Uterus (tissue), 3 donors: ENCODE measurements at regions not wholly inside any gene's neighbourhood (a gene's known extent, or its start where the extent isn't known, plus 50 kb on each side); places are given as distances from the start of the nearest gene placed in this dataset.

Experiments
- DNase-seq, 2 donors: peaks; one replicate each; pipeline ENCODE4 v3.0.0-alpha.2; 2019 to 2020
- H3K27ac ChIP-seq, 2 donors: fragments of 200-600 bp; sonication (generic); 1 replicate in 1 of 2; 2 replicates in 1 of 2; pipeline ENCODE4 v1.5.1; 2016 to 2018
- H3K27me3 ChIP-seq, 2 donors: fragments of 200-600 bp; sonication (generic); one replicate each; pipeline ENCODE4 v1.5.1; 2018 to 2019; ENCODE audit warnings: control low read depth in 1 of 2
- H3K36me3 ChIP-seq, 2 donors: fragments of 200-600 bp; sonication (generic); one replicate each; pipeline ENCODE4 v1.5.1; 2019; ENCODE audit warnings: control low read depth in 1 of 2
- H3K4me1 ChIP-seq, 2 donors: fragments of 200-600 bp; sonication (generic); one replicate each; pipeline ENCODE4 v1.5.1; 2018 to 2019; ENCODE audit warnings: control low read depth in 1 of 2
- H3K4me3 ChIP-seq, 2 donors: fragments of 200-600 bp; sonication (generic); 1 replicate in 1 of 2; 2 replicates in 1 of 2; pipeline ENCODE4 v1.5.1; 2018 to 2019; ENCODE audit warnings: mild to moderate bottlenecking in 1 of 2
- H3K9me3 ChIP-seq, 2 donors: fragments of 200-600 bp; sonication (generic); one replicate each; pipeline ENCODE4 v1.5.1; 2019; ENCODE audit warnings: control low read depth in 1 of 2
- POLR2A ChIP-seq, 2 donors: fragments of 450-650 bp; IDR thresholded peaks; one replicate each; pipeline ENCODE4 v1.6.1; 2016; ENCODE audit warnings: antibody characterized with exemption in 2 of 2, mild to moderate bottlenecking in 1 of 2, moderate library complexity in 1 of 2
- intact Hi-C: fragments of 100-400 bp; cut with DNase I; formaldehyde crosslinking; loops from one replicate; pipeline ENCODE4 v1.15.1; 2023; ENCODE audit warnings: low total_unique reads
- TF ChIP-seq, protein P1 (sequence below), 4 experiments: fragments of 200-600 bp in 2 of 4; fragments of 450-650 bp in 2 of 4; sonication (generic) in 2 of 4; IDR thresholded peaks; one replicate each; pipeline ENCODE4 v1.5.1; 2016 to 2019; ENCODE audit warnings: antibody characterized with exemption in 4 of 4, mild to moderate bottlenecking in 2 of 4, moderate library complexity in 1 of 4
- donor health status: DM: yes; HTN: yes; CAD: no.

DNA sequence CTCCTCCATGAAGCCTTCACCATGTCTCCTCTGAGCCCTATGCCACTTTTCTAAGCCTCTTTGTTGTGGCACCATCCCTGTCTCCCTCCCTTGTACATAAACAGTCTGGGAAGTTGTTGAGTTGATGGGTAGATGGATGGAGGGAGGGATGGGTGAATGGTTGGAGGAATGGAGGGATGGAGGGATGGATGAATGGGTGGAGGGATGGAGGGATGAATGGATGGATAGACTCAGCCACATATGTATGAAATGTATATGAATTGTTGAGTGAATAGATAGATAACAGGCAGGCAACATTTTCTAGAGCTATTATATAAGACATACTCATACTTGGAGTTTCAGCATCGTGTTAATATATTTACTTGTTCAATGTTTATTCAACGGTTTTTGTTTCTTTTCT lies 58.3 kb upstream of the HES1 start:
- TF ChIP-seq, protein P1, sequence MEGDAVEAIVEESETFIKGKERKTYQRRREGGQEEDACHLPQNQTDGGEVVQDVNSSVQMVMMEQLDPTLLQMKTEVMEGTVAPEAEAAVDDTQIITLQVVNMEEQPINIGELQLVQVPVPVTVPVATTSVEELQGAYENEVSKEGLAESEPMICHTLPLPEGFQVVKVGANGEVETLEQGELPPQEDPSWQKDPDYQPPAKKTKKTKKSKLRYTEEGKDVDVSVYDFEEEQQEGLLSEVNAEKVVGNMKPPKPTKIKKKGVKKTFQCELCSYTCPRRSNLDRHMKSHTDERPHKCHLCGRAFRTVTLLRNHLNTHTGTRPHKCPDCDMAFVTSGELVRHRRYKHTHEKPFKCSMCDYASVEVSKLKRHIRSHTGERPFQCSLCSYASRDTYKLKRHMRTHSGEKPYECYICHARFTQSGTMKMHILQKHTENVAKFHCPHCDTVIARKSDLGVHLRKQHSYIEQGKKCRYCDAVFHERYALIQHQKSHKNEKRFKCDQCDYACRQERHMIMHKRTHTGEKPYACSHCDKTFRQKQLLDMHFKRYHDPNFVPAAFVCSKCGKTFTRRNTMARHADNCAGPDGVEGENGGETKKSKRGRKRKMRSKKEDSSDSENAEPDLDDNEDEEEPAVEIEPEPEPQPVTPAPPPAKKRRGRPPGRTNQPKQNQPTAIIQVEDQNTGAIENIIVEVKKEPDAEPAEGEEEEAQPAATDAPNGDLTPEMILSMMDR (IDR thresholded peaks at IDR 0.05): no peak
- intact Hi-C loops: no loop called here
- Histone ChIP-seq H3K36me3 (no peaks in the 10 kb centered on the region), H3K4me1 (no peaks in the 10 kb centered on the region), H3K27ac (no peak overlapping the region), H3K9me3 (no peaks in the 10 kb centered on the region), H3K4me3 (no peak overlapping the region), H3K27me3 (no peaks in the 10 kb centered on the region)
- DNase-seq: no peak

DNA sequence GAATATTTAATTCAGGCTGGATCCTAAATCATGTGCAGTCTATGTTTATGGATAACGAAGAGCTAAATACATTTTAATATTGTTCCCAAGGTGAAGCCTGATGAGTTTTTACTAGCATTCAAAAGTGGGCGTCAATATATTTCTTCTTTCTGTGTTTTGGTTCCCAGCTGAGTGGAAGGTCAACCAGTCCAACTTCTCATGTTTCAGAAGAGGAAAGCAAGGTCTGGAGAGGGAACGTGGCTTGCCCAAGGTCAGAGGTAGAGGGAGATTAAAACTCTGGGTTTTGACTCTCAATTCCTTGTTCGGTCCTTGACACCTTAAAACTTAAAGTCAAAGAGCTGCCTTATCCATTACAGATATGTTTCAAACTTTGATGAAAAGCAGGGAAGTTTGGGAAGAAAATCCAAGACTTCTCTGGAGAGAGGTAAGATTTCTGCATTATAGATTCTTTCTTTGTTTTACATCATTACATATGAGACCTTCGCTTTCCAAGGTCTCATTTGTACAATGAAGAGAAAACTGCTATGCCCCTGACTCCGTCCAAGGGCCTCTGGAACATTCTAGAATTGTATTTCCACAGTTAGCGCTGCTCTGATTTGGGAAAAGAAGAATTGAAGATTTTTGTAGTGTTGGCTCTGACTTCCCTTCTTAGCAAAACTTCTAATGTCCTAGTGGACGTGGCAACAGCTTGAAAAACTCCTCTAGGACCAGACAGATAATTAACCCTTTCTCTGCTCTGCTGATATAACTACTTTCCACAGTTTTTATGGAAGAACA lies 57.7 kb upstream of the HES1 start:
- H3K4me3 ChIP-seq: no peak overlapping the region
- H3K9me3 ChIP-seq: no peaks in the 10 kb centered on the region
- H3K36me3 ChIP-seq: no peaks in the 10 kb centered on the region
- DNase-seq: no peak
- H3K27ac ChIP-seq: no peak overlapping the region
- TF ChIP-seq POLR2A (IDR thresholded peaks at IDR 0.05): no peak
- TF ChIP-seq, protein P1 (IDR thresholded peaks at IDR 0.05): no peak
- H3K4me1 ChIP-seq: no peaks in the 10 kb centered on the region
- no peaks in the 10 kb centered on the region for H3K27me3 ChIP-seq
- intact Hi-C loops: no loop called here

DNA sequence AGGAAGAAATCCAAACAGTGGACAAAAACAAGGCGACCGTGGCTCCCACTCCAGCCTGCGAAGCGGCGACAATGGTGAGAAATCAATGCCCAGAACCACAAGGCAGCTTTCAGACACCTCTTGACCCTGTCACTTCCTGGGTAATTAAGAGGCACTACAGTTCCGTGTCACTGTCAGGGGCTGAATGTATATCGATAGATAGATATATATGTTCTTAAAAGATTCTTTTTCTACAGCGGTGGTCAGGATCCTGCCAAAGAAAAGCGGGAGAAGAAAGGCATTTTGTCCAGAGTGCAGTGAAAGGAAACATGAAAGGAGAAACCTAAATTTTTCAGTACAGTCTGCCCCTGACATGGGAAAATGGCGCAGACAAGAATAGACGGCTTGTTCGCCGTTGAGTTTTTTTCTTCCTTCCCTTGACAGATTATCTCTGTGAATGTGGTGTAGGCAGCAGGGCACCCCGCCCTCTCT lies 56.2 kb upstream of the HES1 start:
- Histone ChIP-seq H3K4me3 (no peak overlapping the region), H3K27ac (no peak overlapping the region), H3K27me3 (no peaks in the 10 kb centered on the region), H3K36me3 (no peaks in the 10 kb centered on the region), H3K4me1 (no peaks in the 10 kb centered on the region), H3K9me3 (no peaks in the 10 kb centered on the region)
- no peak for DNase-seq
- TF ChIP-seq, protein P1 (IDR thresholded peaks at IDR 0.05): no peak
- TF ChIP-seq POLR2A (IDR thresholded peaks at IDR 0.05): no peak
- intact Hi-C loops: no loop called here

DNA sequence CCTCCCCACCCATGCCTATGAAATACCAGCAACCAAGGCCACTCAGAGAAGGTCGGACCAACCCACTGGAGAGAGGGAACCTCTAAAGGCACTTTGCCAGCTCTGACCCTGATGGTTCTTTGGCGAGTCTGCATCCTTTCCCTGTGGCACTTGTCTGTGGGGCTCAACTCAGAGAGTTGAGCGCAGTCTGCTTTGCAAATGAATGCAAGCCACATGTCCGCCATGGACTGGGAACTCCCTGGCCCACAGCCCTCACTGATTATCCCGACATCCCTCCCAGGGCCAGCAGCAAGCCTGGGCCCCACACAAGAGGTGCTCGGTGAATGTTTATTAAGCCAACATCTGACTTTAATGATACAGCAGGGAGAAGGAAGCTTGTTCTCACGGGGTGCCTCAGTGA lies 55.5 kb upstream of the HES1 start:
- Histone ChIP-seq H3K27ac (no peak overlapping the region), H3K9me3 (no peaks in the 10 kb centered on the region)
- no peak for DNase-seq

More for the DNA sequence above, 55.5 kb upstream of the HES1 start:
- no peaks in the 10 kb centered on the region for H3K27me3 ChIP-seq
- TF ChIP-seq, protein P1 (IDR thresholded peaks at IDR 0.05): no peak
- TF ChIP-seq POLR2A (IDR thresholded peaks at IDR 0.05): no peak
- H3K36me3 ChIP-seq: no peaks in the 10 kb centered on the region
- H3K4me1 ChIP-seq: no peaks in the 10 kb centered on the region
- intact Hi-C loops: no loop called here
- H3K4me3 ChIP-seq: no peak overlapping the region
